ENCODE measurements at regions not wholly inside any gene's neighbourhood (a gene's known extent, or its start where the extent isn't known, plus 50 kb on each side); places are given as distances from the start of the nearest gene placed in this dataset.

GRCh38 chr5:111963555-111963954 lies 206.6 kb upstream of the NREP start:
- Mint-ChIP-seq H3K27ac (no peak overlapping the region), H3K4me3 (no peak overlapping the region)

DNA sequence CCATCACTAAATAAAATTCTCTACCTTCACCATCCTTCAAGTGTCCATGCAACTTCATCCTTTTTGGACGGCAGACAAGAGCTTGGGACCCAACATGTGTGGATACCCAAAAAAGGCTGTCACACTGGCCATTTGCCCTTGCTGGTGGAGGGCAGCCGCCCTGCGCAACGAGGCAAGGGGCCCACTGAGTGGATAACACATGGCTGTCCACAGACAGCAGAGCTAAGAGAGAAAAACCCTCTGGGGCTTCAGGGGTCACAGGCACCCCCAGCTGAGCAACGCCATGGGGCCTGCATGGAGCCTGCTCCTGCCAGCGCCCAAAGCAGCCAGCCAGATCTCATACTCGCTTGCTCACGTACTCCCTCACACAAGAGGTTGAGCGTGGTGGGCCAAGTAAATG lies 205.9 kb upstream of the NREP start:
- H3K4me1 Mint-ChIP-seq, result no peaks in the 10 kb centered on the region
- H3K9me3 ChIP-seq (ENCODE audit: control insufficient read depth, insufficient read depth, low read length), result no peaks in the 10 kb centered on the region
- no peak for ATAC-seq

More at GRCh38 chr5:111963555-111963954, 206.6 kb upstream of the NREP start:
- H3K4me1 Mint-ChIP-seq, result no peaks in the 10 kb centered on the region
- no peaks in the 10 kb centered on the region for H3K9me3 Mint-ChIP-seq
- intact Hi-C loops (cut with micrococcal nuclease), result no loop called here
- Histone ChIP-seq H3K4me3 (ENCODE audit: low read length) (no peak overlapping the region), H3K27ac (ENCODE audit: low read length) (no peak overlapping the region), H3K9me3 (ENCODE audit: control insufficient read depth, insufficient read depth, low read length) (no peaks in the 10 kb centered on the region), H3K27me3 (ENCODE audit: control insufficient read depth, insufficient read depth, low read length) (no peaks in the 10 kb centered on the region), H3K4me1 (ENCODE audit: control insufficient read depth, insufficient read depth, low read length) (no peaks in the 10 kb centered on the region), H3K36me3 (ENCODE audit: control insufficient read depth, insufficient read depth, low read length) (no peaks in the 10 kb centered on the region)
- H3K36me3 Mint-ChIP-seq, result no peaks in the 10 kb centered on the region
- no peaks in the 10 kb centered on the region for H3K27me3 Mint-ChIP-seq (ENCODE audit: low read depth in 2 of 2)
- no peak for DNase-seq
- no peak for ATAC-seq
- no peak for TF ChIP-seq CTCF (IDR thresholded peaks at IDR 0.05)

DNA sequence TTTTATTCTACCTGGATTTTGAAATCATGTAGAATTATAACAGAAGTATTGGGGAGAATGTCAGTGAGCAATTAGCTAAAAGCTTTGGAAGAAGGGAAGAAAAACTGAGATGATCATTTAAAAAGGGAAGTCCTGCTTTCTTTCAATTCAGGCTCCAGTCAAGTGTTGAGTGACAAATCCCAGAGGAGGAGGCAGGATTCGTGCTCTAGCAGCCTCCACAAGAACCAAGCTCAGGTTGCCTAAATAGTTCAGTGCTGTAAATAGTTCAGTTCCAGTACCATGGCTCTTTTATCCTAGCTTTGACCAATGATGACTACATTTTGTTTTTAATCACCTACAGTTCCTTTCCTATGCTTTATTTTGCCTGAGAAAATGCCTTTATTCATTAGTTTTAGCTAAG lies 204.9 kb upstream of the NREP start:
- Mint-ChIP-seq H3K4me1 (no peaks in the 10 kb centered on the region), H3K27me3 (ENCODE audit: low read depth in 2 of 2) (no peaks in the 10 kb centered on the region), H3K27ac (no peak overlapping the region), H3K36me3 (no peaks in the 10 kb centered on the region), H3K4me3 (no peak overlapping the region), H3K9me3 (no peaks in the 10 kb centered on the region)
- H3K4me1 ChIP-seq (ENCODE audit: control insufficient read depth, insufficient read depth, low read length), result no peaks in the 10 kb centered on the region
- ATAC-seq, result no peak
- WGBS (ENCODE audit: insufficient coverage), result 39% methylated on average over 1 of the region's 1 CpG
- intact Hi-C loops (cut with micrococcal nuclease), result no loop called here
- DNase-seq, result no peak
- no peak overlapping the region for H3K4me3 ChIP-seq (ENCODE audit: low read length)
- H3K9me3 ChIP-seq (ENCODE audit: control insufficient read depth, insufficient read depth, low read length), result no peaks in the 10 kb centered on the region
- H3K27ac ChIP-seq (ENCODE audit: low read length), result no peak overlapping the region
- TF ChIP-seq CTCF (IDR thresholded peaks at IDR 0.05), result no peak
- H3K36me3 ChIP-seq (ENCODE audit: control insufficient read depth, insufficient read depth, low read length), result no peaks in the 10 kb centered on the region
- no peaks in the 10 kb centered on the region for H3K27me3 ChIP-seq (ENCODE audit: control insufficient read depth, insufficient read depth, low read length)

More for the DNA sequence above, 205.9 kb upstream of the NREP start:
- Histone ChIP-seq H3K36me3 (ENCODE audit: control insufficient read depth, insufficient read depth, low read length) (no peaks in the 10 kb centered on the region), H3K27ac (ENCODE audit: low read length) (no peak overlapping the region), H3K4me1 (ENCODE audit: control insufficient read depth, insufficient read depth, low read length) (no peaks in the 10 kb centered on the region), H3K27me3 (ENCODE audit: control insufficient read depth, insufficient read depth, low read length) (no peaks in the 10 kb centered on the region), H3K4me3 (ENCODE audit: low read length) (no peak overlapping the region)
- DNase-seq, result no peak
- Mint-ChIP-seq H3K4me3 (no peak overlapping the region), H3K27ac (no peak overlapping the region), H3K9me3 (no peaks in the 10 kb centered on the region), H3K27me3 (ENCODE audit: low read depth in 2 of 2) (no peaks in the 10 kb centered on the region), H3K36me3 (no peaks in the 10 kb centered on the region)
- WGBS (ENCODE audit: insufficient coverage), result 89% methylated on average over 9 of the region's 9 CpGs
- TF ChIP-seq CTCF (IDR thresholded peaks at IDR 0.05), result no peak
- intact Hi-C loops (cut with micrococcal nuclease), result no loop called here

DNA sequence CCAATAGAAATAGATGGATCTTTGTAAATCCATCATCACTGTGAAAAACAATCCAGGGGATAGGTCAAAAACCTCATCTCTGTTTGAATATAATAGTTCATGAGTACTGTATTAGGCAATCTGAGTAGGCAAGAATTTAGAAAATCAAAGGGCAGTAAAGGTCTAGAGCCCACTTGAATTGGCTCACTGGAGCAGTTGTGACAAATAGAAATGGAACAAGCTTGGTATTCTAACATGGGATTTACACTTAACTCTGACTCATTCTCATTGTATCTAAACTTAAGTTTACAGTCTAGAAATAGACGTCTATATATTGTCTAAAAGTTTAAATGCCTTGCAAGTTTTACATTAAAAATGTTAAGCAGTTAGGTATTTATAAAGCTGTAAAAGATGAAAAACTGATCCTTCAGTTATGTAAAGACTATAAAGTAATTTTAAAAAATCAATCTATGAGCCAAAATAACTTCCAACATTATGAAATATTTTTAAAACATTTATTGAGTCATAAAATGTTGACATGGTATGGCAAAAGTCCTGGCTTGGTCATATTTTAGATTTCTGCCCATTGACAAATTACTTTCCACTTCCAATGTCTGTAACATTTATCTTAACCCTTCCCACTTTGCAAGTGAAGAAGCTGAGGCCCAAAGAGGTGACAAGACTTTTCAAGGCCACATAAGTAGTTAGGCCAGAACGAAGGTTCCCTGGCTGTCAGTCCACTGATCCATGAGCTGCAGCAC lies 203.7 kb upstream of the NREP start:
- WGBS (ENCODE audit: insufficient coverage), result 68% methylated on average over 1 of the region's 2 CpGs
- no peaks in the 10 kb centered on the region for H3K4me1 ChIP-seq (ENCODE audit: control insufficient read depth, insufficient read depth, low read length)

More for the DNA sequence above, 203.7 kb upstream of the NREP start:
- H3K4me1 Mint-ChIP-seq, result no peaks in the 10 kb centered on the region
- ATAC-seq, result no peak
- peaks cover 0 to 1% of the 10 kb centered on the region in 2 donors for H3K27me3 Mint-ChIP-seq (ENCODE audit: low read depth in 2 of 2)
- no peak overlapping the region for H3K4me3 Mint-ChIP-seq
- no peak for TF ChIP-seq CTCF (IDR thresholded peaks at IDR 0.05)
- no peaks in the 10 kb centered on the region for H3K36me3 Mint-ChIP-seq
- Histone ChIP-seq H3K4me3 (ENCODE audit: low read length) (no peak overlapping the region), H3K27me3 (ENCODE audit: control insufficient read depth, insufficient read depth, low read length) (no peaks in the 10 kb centered on the region), H3K36me3 (ENCODE audit: control insufficient read depth, insufficient read depth, low read length) (no peaks in the 10 kb centered on the region), H3K27ac (ENCODE audit: low read length) (no peak overlapping the region), H3K9me3 (ENCODE audit: control insufficient read depth, insufficient read depth, low read length) (no peaks in the 10 kb centered on the region)
- no peak for DNase-seq
- intact Hi-C loops (cut with micrococcal nuclease), result no loop called here
- H3K9me3 Mint-ChIP-seq, result no peaks in the 10 kb centered on the region
- no peak overlapping the region for H3K27ac Mint-ChIP-seq
